HG02884 (cell line): ENCODE measurements at regions not wholly inside any gene's neighbourhood (a gene's known extent, or its start where the extent isn't known, plus 50 kb on each side); places are given as distances from the start of the nearest gene placed in this dataset.
"Not testable (repeated sequence)": the region's sequence is repeated elsewhere in the genome, so short reads cannot be mapped to it uniquely, and the experiment has no call there.

Source experiments
- ATAC-seq: cut with Tn5 transposase; IDR thresholded peaks from one replicate; pipeline ENCODE4 v1.9.1; 2021; ENCODE audit warnings: mild to moderate bottlenecking, moderate library complexity; ENCODE audit not compliant: unreplicated experiment

DNA sequence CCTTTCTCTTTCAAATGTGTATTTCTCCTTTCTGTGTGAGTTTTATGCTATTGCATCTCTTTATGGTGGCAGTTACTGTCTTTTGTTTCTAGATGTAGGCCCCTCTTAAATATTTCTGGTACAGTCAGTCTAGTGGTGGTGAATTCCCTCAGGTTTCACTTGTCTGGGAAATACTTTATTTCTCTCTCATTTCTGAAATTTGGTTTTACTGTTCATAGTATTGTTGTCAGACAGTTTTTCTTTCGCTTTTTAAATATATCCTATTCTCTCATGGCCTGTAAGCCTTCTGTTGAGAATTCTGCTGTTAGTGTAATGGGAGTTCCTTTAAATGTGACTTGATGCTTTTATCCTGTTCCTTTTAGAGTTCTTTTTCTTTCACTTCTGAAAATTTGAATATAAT is 874.0 kb downstream of the PLOD2 start:
- peak; percentile 64 for ATAC-seq

DNA sequence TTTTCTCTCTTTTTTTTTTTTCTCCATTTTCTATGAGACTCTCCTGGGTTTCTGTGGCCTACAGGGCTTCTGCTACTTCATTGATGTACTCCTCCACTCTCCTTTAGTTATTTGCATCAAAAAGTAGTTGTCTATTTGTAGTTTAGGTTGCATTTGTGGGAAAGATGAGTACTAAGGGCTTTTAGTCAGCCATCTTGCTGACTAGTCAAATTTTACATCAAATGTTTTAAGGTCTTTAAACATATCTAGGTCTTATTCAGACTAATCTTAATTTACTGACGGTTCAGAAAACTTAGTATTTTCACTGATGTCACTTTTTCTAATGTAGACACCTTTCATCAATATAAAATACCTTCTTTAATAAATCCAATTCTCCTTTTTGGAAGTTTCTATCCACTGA is 871.0 kb downstream of the PLOD2 start:
- ATAC-seq: no peak

DNA sequence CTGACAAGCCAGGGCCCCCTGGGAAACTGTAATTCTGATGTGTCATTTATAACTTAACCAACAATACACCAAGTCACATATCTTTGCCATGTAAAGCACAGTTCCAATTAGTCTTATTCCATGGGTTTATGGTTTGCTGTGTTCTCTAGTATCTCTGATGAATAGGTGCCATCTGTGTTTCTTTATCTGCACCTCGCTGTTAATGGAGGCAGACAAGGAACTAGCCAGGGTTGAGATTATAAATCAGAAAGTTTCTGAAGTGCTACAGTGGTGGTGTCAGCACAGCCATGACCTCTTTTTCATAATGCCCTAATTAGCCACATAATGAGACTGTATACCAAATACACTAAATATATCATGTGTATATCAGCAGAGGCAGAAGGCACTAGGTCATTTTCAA is 866.4 kb downstream of the PLOD2 start:
- ATAC-seq: no peak

DNA sequence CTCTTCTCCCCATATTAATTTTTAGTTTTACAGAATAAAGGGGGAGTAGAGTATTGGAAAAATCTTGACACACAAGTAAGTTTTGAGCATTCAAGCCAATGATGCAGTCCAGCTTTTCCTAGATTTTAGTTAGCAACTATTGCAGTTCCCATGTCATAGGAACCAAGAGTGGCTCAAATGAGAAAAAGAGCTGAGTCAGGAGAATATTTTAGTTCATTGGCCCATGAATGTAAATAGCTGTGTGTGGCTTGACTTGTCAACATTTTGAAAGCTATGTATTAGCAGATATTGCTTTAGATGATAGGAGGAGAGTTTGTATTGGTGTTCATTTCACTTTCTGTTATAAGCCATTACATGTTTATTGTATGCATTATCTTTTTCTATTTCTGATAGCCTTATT is 853.7 kb downstream of the PLOD2 start:
- no peak for ATAC-seq

DNA sequence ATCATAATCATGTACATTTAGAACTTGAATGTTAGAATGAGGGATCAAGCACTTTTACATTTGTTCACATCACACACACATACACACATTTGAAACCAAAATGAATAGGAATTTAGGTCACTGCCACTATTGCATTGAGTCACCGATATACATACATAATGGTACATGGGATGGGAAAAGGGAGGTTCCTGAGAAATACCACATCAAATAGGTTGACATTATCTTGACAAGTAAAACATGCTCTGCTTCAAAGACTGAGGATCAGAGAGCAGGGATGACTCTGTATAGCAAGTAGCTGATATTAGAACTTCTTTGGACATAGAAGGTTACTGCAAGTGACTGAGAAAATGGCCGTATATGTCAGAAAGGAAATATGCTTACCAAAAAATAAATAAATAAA is 847.2 kb downstream of the PLOD2 start:
- ATAC-seq: no peak

DNA sequence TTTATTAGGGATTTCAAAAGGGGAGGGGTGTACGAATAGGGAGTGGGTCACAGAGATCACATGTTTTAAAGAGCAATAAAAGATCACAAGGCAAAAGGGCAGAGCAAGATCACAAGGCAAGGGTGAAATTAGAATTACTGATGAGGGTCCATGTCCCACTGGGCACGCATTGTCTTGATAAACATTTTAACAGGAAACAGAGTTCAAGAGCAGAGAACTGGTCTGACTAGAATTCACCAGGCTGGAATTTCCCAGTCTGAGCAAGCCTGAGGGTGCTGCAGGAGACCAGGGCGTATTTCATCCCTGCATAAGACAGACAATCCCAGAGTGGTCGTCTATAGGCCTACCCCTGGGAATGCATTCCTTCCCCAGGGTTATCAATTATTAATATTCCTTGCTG is 844.7 kb downstream of the PLOD2 start:
- not testable (repeated sequence) for ATAC-seq

DNA sequence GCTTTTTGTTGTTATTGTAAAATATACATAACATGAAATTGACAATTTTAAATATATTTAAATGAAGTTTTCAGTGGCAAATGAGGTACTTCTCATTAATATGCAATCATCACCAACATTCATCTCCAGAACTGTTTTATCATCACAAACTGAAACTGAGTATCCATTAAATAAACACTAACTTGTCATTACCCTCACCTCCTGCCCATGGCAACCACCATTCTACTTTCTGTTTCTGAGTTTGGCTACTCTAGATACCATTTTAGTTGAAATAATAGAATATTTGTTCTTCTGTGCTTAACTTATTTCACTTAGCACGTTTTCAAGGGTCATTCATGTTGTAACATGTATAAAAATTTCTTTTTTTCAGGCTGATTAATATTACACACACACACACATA is 834.3 kb downstream of the PLOD2 start:
- no peak for ATAC-seq

DNA sequence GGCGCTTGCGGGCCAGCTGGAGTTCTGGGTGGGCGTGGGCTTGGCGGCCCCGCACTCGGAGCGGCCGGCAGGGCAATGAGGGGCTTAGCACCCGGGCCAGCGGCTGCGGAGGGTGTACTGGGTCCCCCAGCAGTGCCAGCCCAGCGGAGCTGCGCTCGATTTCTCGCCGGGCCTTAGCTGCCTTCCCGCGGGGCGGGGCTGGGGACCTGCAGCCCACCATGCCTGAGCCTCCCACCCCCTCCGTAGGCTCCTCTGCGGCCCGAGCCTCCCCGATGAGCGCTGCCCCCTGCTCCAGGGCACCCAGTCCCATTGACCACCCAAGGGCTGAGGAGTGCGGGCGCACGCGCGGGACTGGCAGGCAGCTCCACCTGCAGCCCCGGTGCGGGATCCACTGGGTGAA is 827.6 kb downstream of the PLOD2 start:
- not testable (repeated sequence) for ATAC-seq

DNA sequence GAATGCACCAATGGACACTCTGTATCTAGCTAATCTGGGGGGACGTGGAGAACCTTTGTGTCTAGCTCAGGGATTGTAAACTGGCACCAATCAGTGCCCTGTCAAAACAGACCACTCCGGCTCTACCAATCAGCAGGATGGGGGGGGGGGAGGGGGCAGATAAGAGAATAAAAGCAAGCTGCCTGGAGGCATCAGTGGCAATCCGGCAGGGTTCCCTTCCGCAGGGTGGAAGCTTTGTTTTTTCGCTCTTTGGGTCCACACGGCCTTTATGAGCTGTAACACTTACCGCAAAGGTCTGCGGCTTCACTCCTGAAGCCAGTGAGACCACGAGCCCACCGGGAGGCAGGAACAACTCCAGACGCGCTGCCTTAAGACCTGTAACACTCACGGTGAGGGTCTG is 827.1 kb downstream of the PLOD2 start:
- ATAC-seq: no peak

DNA sequence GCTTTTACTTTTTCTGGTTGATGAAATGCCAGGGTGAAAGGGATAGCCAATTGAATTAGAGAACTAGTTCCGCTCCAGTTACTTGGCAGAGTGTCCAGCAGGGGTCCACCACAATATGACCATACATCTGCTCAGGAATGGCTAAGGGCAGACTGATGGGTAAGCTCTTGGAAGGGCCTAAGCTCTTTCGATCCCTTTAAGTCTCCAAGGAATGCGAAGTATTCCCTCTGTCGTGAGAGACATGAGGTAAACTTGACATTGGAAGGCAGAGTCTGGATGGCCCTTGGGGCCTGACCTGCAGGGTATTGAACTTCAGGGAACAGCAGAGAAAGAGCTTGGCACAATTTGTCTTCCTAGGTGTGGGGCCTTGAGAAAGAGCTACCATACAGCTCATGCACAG is 805.8 kb downstream of the PLOD2 start:
- ATAC-seq: no peak

DNA sequence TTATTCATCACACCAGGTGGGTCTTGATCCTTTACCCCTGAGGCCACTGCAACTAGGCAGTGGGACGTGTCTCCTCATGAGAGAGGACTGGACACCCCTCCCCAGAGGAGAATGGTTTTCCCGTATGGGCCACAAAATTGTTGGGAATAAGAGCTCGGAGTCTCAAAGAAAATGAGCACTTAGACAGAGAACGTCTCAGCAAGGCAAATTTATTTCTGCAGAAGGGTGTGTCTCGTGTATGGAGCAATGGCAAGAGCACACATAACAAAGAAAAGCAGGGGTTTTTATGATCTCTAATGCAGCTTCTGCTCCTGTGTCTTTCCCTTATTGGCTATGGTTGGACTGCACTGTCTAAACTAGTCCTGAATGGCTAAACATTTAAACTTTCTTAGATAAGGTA is 803.5 kb downstream of the PLOD2 start:
- no peak for ATAC-seq

DNA sequence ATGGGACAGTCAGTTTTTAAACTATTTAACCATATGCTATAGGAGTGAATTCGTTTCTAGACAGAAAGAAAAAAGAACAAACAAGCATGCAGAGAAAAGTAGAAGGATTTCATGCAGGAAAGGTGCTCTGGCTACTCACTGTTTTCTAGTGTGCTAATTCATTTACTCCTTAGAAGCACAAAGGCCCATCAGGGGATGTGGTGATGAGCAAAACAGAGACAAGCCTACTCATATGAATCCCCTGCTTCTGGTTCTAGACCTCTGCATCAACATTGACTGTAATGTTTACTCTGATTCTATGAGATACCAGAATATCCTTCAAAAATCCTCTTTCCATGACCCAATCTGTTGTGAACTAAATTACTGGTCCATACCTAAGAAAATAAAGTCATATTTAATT is 801.9 kb downstream of the PLOD2 start:
- no peak for ATAC-seq

DNA sequence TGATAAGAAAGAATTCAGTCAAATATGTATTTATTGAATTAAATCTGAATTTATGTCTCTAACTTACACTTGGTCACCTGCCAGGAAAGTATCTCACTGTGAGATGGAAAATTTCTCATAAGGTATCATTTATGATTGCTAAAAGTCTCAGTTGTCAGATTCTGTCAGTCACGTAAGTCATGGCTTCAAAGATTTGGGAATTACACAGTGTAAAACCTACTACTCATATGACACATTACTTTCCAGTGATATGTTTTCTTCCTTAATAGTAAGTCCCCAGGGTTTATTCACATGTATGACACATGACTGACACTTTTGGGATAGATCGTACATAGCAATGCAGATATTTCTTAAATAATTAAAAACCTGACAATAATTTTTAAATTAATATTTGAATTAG is 792.2 kb downstream of the PLOD2 start:
- no peak for ATAC-seq

DNA sequence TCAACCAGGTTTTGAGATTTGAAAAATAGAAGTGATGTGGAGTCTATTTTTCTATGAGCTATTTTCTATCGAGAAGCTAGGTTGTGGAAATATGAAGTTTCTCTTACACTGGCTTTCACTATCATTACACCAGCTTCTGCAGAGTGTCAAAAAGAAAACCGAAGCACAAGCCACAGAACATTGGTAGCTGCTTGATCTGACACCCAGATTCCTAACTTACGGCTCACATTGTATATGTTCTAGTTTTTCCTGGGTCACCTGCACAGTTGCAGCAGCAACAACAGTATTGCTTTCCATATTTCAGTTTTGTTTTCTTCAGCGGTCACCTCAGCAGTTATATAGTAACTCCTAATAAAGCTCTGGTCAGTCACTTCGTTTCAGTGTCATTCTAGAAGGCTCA is 790.1 kb downstream of the PLOD2 start:
- ATAC-seq: no peak

DNA sequence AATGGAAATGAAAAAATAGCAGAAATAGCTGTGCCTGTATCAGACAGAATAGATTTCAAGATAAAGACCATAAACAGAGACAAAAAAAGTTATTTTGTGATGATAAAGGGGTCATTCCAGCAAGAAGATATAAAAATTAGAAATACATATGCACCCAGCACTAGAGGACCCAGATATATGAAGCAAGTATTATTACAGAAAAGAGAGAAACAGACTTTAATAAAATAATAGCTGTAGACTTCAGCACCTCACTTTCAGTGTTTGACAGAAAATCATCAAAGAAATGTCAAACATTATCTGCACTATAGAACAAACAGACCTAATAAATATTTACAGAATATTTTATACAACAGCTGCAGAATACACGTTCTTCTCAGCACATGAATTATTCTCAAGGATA is 783.7 kb downstream of the PLOD2 start:
- no peak for ATAC-seq

DNA sequence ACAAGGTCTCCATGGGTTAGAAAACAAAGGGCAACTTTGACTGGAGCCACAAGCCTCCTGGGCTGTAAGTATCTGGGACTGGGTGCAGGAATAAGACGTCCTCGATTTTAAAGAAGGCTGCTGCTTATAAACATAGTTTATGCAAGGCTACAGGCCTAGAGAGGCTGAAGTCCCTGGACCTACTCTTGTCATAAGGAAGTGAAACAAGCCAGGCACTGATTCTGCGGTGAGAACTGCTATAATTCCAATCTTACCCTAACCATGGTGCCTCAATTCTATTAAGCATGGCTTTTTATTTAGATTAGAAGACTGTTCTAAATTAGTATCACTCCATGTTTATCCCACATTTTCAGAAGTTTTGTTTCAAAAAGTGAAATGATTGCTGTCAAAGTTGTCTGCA is 777.6 kb downstream of the PLOD2 start:
- no peak for ATAC-seq

DNA sequence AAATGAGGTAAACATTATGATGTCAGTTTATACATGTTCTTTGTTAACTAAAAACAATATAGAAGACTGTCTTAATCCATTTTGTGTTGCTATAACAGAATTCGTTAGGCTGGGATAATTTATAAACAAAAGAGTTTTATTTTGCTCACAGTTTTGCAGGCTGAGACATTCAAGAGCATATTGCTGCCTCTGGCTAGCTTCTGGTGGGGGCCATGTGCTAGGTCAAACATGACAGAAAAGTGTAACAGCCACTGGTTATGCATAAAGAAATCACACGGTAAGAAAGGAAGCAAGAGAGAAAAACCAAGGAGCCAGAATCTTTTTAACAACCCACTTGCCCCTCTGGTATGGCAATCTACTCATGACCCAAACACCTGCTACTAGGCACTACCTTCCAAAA is 776.7 kb downstream of the PLOD2 start:
- ATAC-seq: no peak

DNA sequence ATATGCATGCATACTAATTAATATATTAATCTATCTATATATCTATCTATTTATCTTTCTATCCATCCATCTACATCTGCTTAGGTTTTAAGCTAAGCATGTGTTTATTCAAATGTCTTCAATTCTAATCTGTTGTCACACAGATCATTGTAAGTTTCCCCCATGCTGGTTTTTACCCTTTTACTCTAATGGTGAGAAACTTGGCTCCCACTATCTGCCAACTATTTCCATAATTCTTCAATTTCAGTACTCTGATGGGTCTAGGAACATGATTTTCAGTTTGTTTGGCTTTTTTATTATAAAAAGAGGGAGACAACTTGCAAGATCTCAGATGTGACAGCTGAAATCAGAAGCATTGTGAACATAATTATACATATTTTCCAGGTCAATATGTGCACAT is 773.8 kb downstream of the PLOD2 start:
- no peak for ATAC-seq

DNA sequence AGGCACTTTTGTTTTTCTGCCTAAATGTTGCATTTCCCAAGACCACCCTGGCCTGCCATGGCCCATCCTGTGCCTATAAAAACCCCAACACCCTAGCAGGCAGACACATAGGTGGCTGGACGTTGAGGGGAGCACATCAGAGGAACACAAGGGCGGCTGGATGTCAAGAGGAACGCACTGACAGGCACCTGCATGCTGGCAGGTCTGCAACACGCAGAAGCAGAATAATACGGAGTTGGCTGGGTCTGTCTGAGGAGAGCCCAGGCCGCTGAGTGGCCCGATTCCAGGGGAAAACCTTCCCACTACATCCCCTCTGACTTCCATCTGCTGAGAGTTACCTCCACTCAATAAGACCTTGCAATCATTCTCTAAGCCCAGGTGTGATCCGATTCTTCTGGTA is 765.6 kb downstream of the PLOD2 start:
- ATAC-seq: no peak

DNA sequence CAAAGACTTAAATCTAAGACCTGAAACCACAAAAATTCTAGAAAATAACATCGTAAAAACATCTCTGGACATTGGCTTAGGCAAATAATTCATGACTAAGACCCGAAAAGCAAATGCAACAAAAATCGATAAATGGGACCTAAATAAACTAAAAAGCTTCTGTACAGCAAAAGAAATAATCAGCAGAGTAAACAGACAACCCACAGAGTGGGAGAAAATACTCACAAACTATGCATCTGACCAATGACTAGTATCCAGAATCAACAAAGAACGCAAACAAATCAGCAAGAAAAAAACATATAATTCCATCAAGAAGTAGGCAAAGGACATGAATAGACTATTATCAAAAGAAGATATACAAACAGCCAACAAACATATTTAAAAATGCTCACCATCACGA is 749.4 kb downstream of the PLOD2 start:
- no peak for ATAC-seq

DNA sequence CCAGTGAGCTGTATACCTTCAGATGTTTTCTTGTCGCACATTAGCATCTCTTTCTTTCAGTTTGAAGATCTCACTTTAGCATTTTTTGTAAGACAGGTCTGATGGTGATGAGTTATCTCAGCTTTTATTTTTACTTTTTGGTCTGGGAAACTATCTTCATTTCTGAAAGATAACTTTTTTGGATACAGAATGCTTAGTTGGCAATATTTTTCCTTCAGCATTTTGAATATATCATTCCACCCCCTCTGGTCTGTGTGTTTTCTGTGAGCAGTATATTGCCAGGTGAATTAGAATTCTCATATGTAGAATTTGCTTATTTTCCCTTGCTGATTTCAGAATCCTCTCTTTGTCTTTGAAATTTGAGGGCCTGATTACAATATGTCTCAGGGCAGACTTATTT is 743.3 kb downstream of the PLOD2 start:
- no peak for ATAC-seq

DNA sequence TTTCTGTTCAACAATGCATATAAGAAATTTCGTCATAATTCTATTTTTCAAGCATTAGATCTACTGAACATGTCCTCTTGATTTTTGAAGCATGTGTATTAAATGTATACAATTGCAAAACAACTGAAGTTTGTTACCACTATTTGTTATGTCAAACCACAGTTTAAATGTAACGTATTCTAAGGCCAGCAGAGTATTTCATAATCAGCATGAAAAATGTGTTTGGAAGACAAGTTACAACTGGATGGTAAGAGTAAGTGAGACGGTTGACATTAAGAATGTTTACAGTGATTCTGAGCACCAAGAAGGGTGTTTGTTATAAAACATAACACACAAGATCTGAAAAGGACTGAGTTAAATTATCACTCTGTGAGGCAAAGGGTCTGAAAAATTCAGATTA is 738.4 kb downstream of the PLOD2 start:
- ATAC-seq: no peak

DNA sequence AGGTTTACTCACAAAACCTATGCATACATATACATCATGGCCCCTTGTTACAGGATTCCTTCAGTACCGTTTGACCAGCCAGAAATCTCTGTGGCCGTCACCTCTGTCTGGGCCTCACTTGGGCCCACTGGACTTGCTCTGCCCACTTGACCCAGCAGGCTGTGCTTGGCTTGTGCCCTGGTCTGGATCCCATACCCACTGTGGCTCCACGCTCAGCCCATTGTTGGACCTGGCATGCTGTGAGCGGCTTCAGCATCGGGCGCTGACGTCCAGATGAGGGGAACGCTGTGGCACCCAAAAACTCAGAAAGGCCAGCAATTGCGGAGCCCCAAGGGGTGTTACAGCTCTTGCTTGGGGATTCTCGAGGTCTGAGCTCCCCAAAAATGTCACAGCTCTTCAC is 733.6 kb downstream of the PLOD2 start:
- no peak for ATAC-seq

DNA sequence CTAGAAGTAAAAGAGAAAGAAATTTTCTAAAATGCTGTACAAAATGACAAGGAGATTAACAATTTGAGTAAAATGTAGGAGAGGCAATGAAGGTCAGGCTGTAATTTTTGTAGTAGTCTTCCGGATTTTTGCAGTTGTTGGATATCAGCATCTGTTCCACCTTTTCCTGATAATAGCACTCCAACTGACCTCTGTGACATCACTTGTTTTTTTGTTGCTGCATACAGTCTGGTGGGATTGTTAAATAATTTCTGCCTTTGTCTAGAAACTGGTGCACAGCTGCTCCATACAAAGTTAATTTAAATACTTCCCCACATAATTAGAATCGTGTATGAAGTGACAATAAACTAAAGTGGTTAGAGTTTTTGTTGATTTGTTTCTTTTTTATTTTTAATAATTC is 731.4 kb downstream of the PLOD2 start:
- ATAC-seq: no peak
